KMS-11 (cell line): ENCODE measurements at regions not wholly inside any gene's neighbourhood (a gene's known extent, or its start where the extent isn't known, plus 50 kb on each side); places are given as distances from the start of the nearest gene placed in this dataset.
"Not testable (repeated sequence)": the region's sequence is repeated elsewhere in the genome, so short reads cannot be mapped to it uniquely, and the experiment has no call there.

ENCODE experiments used
- H2AFZ ChIP-seq: fragments of 200-600 bp; sonication (generic); 2 replicates; pipeline ENCODE4 v1.6.1; 2016; ENCODE audit warnings: antibody characterized with exemption, mixed run types, low read depth
- H3K27ac ChIP-seq: fragments of 200-600 bp; sonication (generic); 2 replicates; pipeline ENCODE4 v1.6.1; 2016; ENCODE audit warnings: mild to moderate bottlenecking, mixed run types
- H3K27me3 ChIP-seq: fragments of 200-600 bp; sonication (generic); 2 replicates; pipeline ENCODE4 v1.6.1; 2017; ENCODE audit warnings: mild to moderate bottlenecking, low read depth, mixed run types, moderate library complexity; ENCODE audit not compliant: insufficient read depth
- H3K36me3 ChIP-seq: fragments of 200-600 bp; sonication (generic); 2 replicates; pipeline ENCODE4 v1.6.1; 2017; ENCODE audit warnings: mild to moderate bottlenecking, mixed run types; ENCODE audit not compliant: insufficient read depth
- H3K4me1 ChIP-seq: fragments of 200-600 bp; sonication (generic); 2 replicates; pipeline ENCODE4 v1.6.1; 2016; ENCODE audit warnings: mild to moderate bottlenecking, low read depth, mixed run types; ENCODE audit not compliant: poor library complexity, severe bottlenecking
- H3K4me2 ChIP-seq: fragments of 200-600 bp; sonication (generic); 2 replicates; pipeline ENCODE4 v1.7.0; 2016; ENCODE audit warnings: mild to moderate bottlenecking, mixed run types
- H3K4me3 ChIP-seq: fragments of 200-600 bp; sonication (generic); IDR thresholded peaks from 2 replicates; pipeline ENCODE4 v1.6.1; 2017; ENCODE audit warnings: low read depth, low read length, mixed read lengths; ENCODE audit not compliant: insufficient read depth
- H3K79me2 ChIP-seq: fragments of 200-600 bp; sonication (generic); 2 replicates; pipeline ENCODE4 v1.6.1; 2016; ENCODE audit warnings: low read depth, mixed run types; ENCODE audit not compliant: insufficient read depth
- H3K9ac ChIP-seq: fragments of 200-600 bp; sonication (generic); 2 replicates; pipeline ENCODE4 v1.6.1; 2016; ENCODE audit warnings: mild to moderate bottlenecking, mixed run types
- H4K20me1 ChIP-seq: fragments of 200-600 bp; sonication (generic); 2 replicates; pipeline ENCODE4 v1.6.1; 2016; ENCODE audit warnings: mild to moderate bottlenecking, mixed run types; ENCODE audit not compliant: insufficient read depth
- CTCF ChIP-seq: fragments of 200-600 bp; sonication (generic); conservative IDR thresholded peaks from 2 replicates; pipeline ENCODE4 v1.6.1; 2017; ENCODE audit warnings: low read depth, mild to moderate bottlenecking, antibody characterized with exemption, low read length, moderate library complexity, mixed read lengths

GRCh38 chr7:83849131-83849530 is 200.2 kb upstream of the SEMA3E start:
- no peaks in the 10 kb centered on the region for H3K4me1 ChIP-seq
- H3K4me2 ChIP-seq = no peak overlapping the region
- H3K9ac ChIP-seq = no peak overlapping the region
- H3K36me3 ChIP-seq = no peaks in the 10 kb centered on the region
- TF ChIP-seq CTCF = no peak
- H3K79me2 ChIP-seq = no peaks in the 10 kb centered on the region
- H2AFZ ChIP-seq = no peak overlapping the region
- H3K27ac ChIP-seq = no peak overlapping the region
- H4K20me1 ChIP-seq = no peaks in the 10 kb centered on the region
- no peaks in the 10 kb centered on the region for H3K27me3 ChIP-seq
- no peak overlapping the region for H3K4me3 ChIP-seq

- Histone ChIP-seq H3K27me3 (no peaks in the 10 kb centered on the region), H3K4me1 (peaks cover 3% of the 10 kb centered on the region), H3K4me3 (no peak overlapping the region), H3K9ac (no peak overlapping the region), H3K79me2 (no peaks in the 10 kb centered on the region), H2AFZ (no peak overlapping the region), H3K27ac (no peak overlapping the region), H4K20me1 (no peaks in the 10 kb centered on the region), H3K36me3 (no peaks in the 10 kb centered on the region), H3K4me2 (no peak overlapping the region)
- TF ChIP-seq CTCF = no peak
Observed at GRCh38 chr7:83842894-83843293, 194.0 kb upstream of the SEMA3E start.

GRCh38 chr7:83837683-83838082 is 188.7 kb upstream of the SEMA3E start:
- H3K4me1 ChIP-seq = peaks cover 9% of the 10 kb centered on the region
- H3K4me3 ChIP-seq = no peak overlapping the region
- no peaks in the 10 kb centered on the region for H3K79me2 ChIP-seq
- no peaks in the 10 kb centered on the region for H3K36me3 ChIP-seq
- H3K4me2 ChIP-seq = no peak overlapping the region
- TF ChIP-seq CTCF = no peak
- no peaks in the 10 kb centered on the region for H3K27me3 ChIP-seq
- no peak overlapping the region for H3K9ac ChIP-seq
- no peak overlapping the region for H3K27ac ChIP-seq
- H2AFZ ChIP-seq = no peak overlapping the region
- H4K20me1 ChIP-seq = no peaks in the 10 kb centered on the region

- Histone ChIP-seq H3K27ac (no peak overlapping the region), H2AFZ (no peak overlapping the region), H3K36me3 (no peaks in the 10 kb centered on the region), H3K27me3 (no peaks in the 10 kb centered on the region), H3K4me2 (no peak overlapping the region), H4K20me1 (no peaks in the 10 kb centered on the region), H3K9ac (no peak overlapping the region), H3K4me3 (no peak overlapping the region), H3K79me2 (no peaks in the 10 kb centered on the region), H3K4me1 (peaks cover 9% of the 10 kb centered on the region)
- TF ChIP-seq CTCF = no peak
Observed at GRCh38 chr7:83836028-83836427, 187.1 kb upstream of the SEMA3E start.

GRCh38 chr7:83835424-83835823 is 186.5 kb upstream of the SEMA3E start:
- peaks cover 9% of the 10 kb centered on the region for H3K4me1 ChIP-seq
- no peak overlapping the region for H3K4me3 ChIP-seq
- no peak overlapping the region for H3K4me2 ChIP-seq
- H2AFZ ChIP-seq = no peak overlapping the region
- no peaks in the 10 kb centered on the region for H3K79me2 ChIP-seq
- no peak overlapping the region for H3K27ac ChIP-seq
- no peak for TF ChIP-seq CTCF
- no peaks in the 10 kb centered on the region for H3K36me3 ChIP-seq
- no peak overlapping the region for H3K9ac ChIP-seq
- no peaks in the 10 kb centered on the region for H4K20me1 ChIP-seq
- H3K27me3 ChIP-seq = no peaks in the 10 kb centered on the region

GRCh38 chr7:83833721-83834120 is 184.8 kb upstream of the SEMA3E start:
- not testable (repeated sequence) for H3K4me1 ChIP-seq, H3K27ac ChIP-seq, H3K4me3 ChIP-seq, H3K27me3 ChIP-seq, H2AFZ ChIP-seq, H3K79me2 ChIP-seq, H4K20me1 ChIP-seq, H3K9ac ChIP-seq, H3K36me3 ChIP-seq, H3K4me2 ChIP-seq
